IMR-90 (cell line): ENCODE measurements at regions not wholly inside any gene's neighbourhood (a gene's known extent, or its start where the extent isn't known, plus 50 kb on each side); places are given as distances from the start of the nearest gene placed in this dataset.

ENCODE experiments used
- ATAC-seq: fragments of 200-7000 bp; cut with Tn5 transposase; 2 replicates; pipeline ENCODE4 v1.9.1; 2020; ENCODE audit warnings: low read depth, mild to moderate bottlenecking, moderate library complexity
- BruUV-seq: library from RNA; stranded (reverse); fragments of 400-500 nt; replicated peaks from 2 replicates; lab custom pipeline; 2021; lab: Mats Ljungman, UMichigan
- CTCF ChIA-PET: fragments of 300-600 bp; formaldehyde crosslinking; extraction: SDS; loops from one replicate; lab custom pipeline; 2021; ENCODE audit warnings: antibody characterized with exemption; lab: Yijun Ruan, JAX
- POLR2A ChIA-PET: fragments of 300-600 bp; sonication (Branson Sonifier 250); formaldehyde crosslinking; loops from one replicate; lab custom pipeline; 2022; ENCODE audit warnings: antibody characterized with exemption; ENCODE audit not compliant: unreplicated experiment; lab: Charles Lee
- DNase-seq: peaks from one replicate; pipeline ENCODE4 v3.0.0; 2013
- H2AFZ ChIP-seq: replicated peaks from 2 replicates; pipeline ENCODE3; 2013; ENCODE audit warnings: low read length, mild to moderate bottlenecking; ENCODE audit not compliant: poor library complexity
- H2AK5ac ChIP-seq: 2 replicates; pipeline ENCODE4 v1.6.1; 2013; ENCODE audit warnings: low read depth, low read length, inconsistent platforms
- H2AK9ac ChIP-seq: replicated peaks from 2 replicates; pipeline ENCODE3; 2013; ENCODE audit warnings: mild to moderate bottlenecking, low read depth, low read length, moderate library complexity; ENCODE audit not compliant: poor library complexity
- H2BK120ac ChIP-seq: 2 replicates; pipeline ENCODE4 v1.6.1; 2013; ENCODE audit warnings: low read depth, low read length, inconsistent platforms
- H2BK15ac ChIP-seq: 3 replicates; pipeline ENCODE4 v1.6.1; 2013; ENCODE audit warnings: low read depth, low read length, inconsistent platforms
- H2BK20ac ChIP-seq: 2 replicates; pipeline ENCODE4 v1.6.1; 2013; ENCODE audit warnings: low read depth, mild to moderate bottlenecking, inconsistent platforms, low read length, moderate library complexity
- H2BK5ac ChIP-seq: 2 replicates; pipeline ENCODE4 v1.6.1; 2013; ENCODE audit warnings: mild to moderate bottlenecking, low read depth, low read length, inconsistent platforms; ENCODE audit not compliant: poor library complexity, severe bottlenecking
- H3K14ac ChIP-seq: replicated peaks from 2 replicates; pipeline ENCODE4 v1.6.1; 2013; ENCODE audit warnings: low read depth, low read length, inconsistent platforms
- H3K18ac ChIP-seq: 2 replicates; pipeline ENCODE4 v1.6.1; 2013; ENCODE audit warnings: low read depth, low read length, control low read depth
- H3K23ac ChIP-seq: 2 replicates; pipeline ENCODE4 v1.6.1; 2013; ENCODE audit warnings: low read depth, low read length, inconsistent platforms
- H3K27ac ChIP-seq: 2 replicates; pipeline ENCODE4 v1.5.1; 2013; ENCODE audit warnings: mild to moderate bottlenecking, control low read depth, low read length; ENCODE audit not compliant: insufficient read depth
- H3K27me3 ChIP-seq: 2 replicates; pipeline ENCODE4 v1.6.1; 2013; ENCODE audit warnings: low read length; ENCODE audit not compliant: control insufficient read depth, insufficient read depth
- H3K36me3 ChIP-seq: 2 replicates; pipeline ENCODE4 v1.6.1; 2013; ENCODE audit warnings: low read length, mixed read lengths; ENCODE audit not compliant: control insufficient read depth, insufficient read depth
- H3K4ac ChIP-seq: 2 replicates; pipeline ENCODE4 v1.6.1; 2013; ENCODE audit warnings: low read depth, low read length, inconsistent platforms
- H3K4me1 ChIP-seq: 2 replicates; pipeline ENCODE4 v1.6.1; 2013; ENCODE audit warnings: low read length, mixed read lengths; ENCODE audit not compliant: control insufficient read depth, insufficient read depth
- H3K4me2 ChIP-seq: 2 replicates; pipeline ENCODE4 v1.6.1; 2013; ENCODE audit warnings: low read depth, mild to moderate bottlenecking, control low read depth, low read length, moderate library complexity
- H3K4me3 ChIP-seq: 2 replicates; pipeline ENCODE4 v1.5.1; 2013; ENCODE audit warnings: low read depth, mild to moderate bottlenecking, control low read depth, low read length, moderate library complexity; ENCODE audit not compliant: insufficient read depth
- H3K56ac ChIP-seq: 2 replicates; pipeline ENCODE4 v1.6.1; 2013; ENCODE audit warnings: low read length, inconsistent platforms; ENCODE audit not compliant: insufficient read depth; ENCODE audit errors: extremely low read depth
- H3K79me1 ChIP-seq, 2 experiments: 2 replicates each; pipeline ENCODE4 v1.6.1; 2013; ENCODE audit warnings: low read length in 2 of 2, inconsistent platforms in 1 of 2, low read depth in 1 of 2
- H3K9ac ChIP-seq: 2 replicates; pipeline ENCODE4 v1.6.1; 2013; ENCODE audit warnings: low read depth, low read length, control low read depth
- H3K9me1 ChIP-seq: 2 replicates; pipeline ENCODE4 v1.6.1; 2013; ENCODE audit warnings: low read length, inconsistent platforms; ENCODE audit not compliant: insufficient read depth
- H3K9me3 ChIP-seq: 2 replicates; pipeline ENCODE4 v1.6.1; 2013; ENCODE audit warnings: low read length; ENCODE audit not compliant: control insufficient read depth, insufficient read depth
- H4K20me1 ChIP-seq: 2 replicates; pipeline ENCODE4 v1.6.1; 2013; ENCODE audit warnings: low read length, inconsistent platforms; ENCODE audit not compliant: insufficient read depth
- H4K5ac ChIP-seq: 2 replicates; pipeline ENCODE4 v1.6.1; 2013; ENCODE audit warnings: mild to moderate bottlenecking, low read depth, low read length, control low read depth
- H4K8ac ChIP-seq, 2 experiments: 2 replicates each; pipeline ENCODE4 v1.6.1; 2013; ENCODE audit warnings: low read depth in 2 of 2, low read length in 2 of 2, control low read depth in 1 of 2, inconsistent platforms in 1 of 2
- H4K91ac ChIP-seq: 2 replicates; pipeline ENCODE4 v1.6.1; 2013; ENCODE audit warnings: low read depth, low read length, inconsistent platforms; ENCODE audit not compliant: insufficient read depth
- BHLHE40 ChIP-seq: fragments of 150-350 bp; IDR thresholded peaks from 2 replicates; pipeline ENCODE4 v1.6.1; 2016; ENCODE audit warnings: mild to moderate bottlenecking, low read depth, low read length
- CEBPB ChIP-seq: IDR thresholded peaks from 2 replicates; pipeline ENCODE4 v1.6.1; 2012; ENCODE audit warnings: low read depth, low read length, improper control_type of control experiment
- CHD1 ChIP-seq: IDR thresholded peaks from 2 replicates; pipeline ENCODE4 v1.6.1; 2012; ENCODE audit warnings: low read depth, low read length, improper control_type of control experiment
- CTCF ChIP-seq: conservative IDR thresholded peaks from 2 replicates; pipeline ENCODE4 v1.5.1; 2012; ENCODE audit warnings: mild to moderate bottlenecking, low read depth, low read length, improper control_type of control experiment
- ELK1 ChIP-seq: fragments of 150-350 bp; IDR thresholded peaks from 2 replicates; pipeline ENCODE4 v1.6.1; 2016; ENCODE audit warnings: low read depth, mild to moderate bottlenecking, low read length, moderate library complexity, borderline replicate concordance
- FOS ChIP-seq: fragments of 150-350 bp; IDR thresholded peaks from 2 replicates; pipeline ENCODE4 v1.6.1; 2016; ENCODE audit warnings: low read depth, low read length
- MAFK ChIP-seq: IDR thresholded peaks from 2 replicates; pipeline ENCODE4 v1.6.1; 2012; ENCODE audit warnings: low read depth, low read length, improper control_type of control experiment
- MAZ ChIP-seq: IDR thresholded peaks from 2 replicates; pipeline ENCODE4 v1.6.1; 2012; ENCODE audit warnings: low read depth, mild to moderate bottlenecking, low read length, improper control_type of control experiment, moderate library complexity, borderline replicate concordance
- MXI1 ChIP-seq: IDR thresholded peaks from 2 replicates; pipeline ENCODE4 v1.6.1; 2012; ENCODE audit warnings: low read depth, mild to moderate bottlenecking, low read length, moderate library complexity, borderline replicate concordance
- NFE2L2 ChIP-seq: fragments of 150-350 bp; IDR thresholded peaks from 2 replicates; pipeline ENCODE4 v1.6.1; 2016; ENCODE audit warnings: low read depth, mild to moderate bottlenecking, low read length
- POLR2A ChIP-seq: IDR thresholded peaks from 2 replicates; pipeline ENCODE4 v1.6.1; 2012; ENCODE audit warnings: mild to moderate bottlenecking, low read depth, low read length
- RAD21 ChIP-seq: IDR thresholded peaks from 2 replicates; pipeline ENCODE4 v1.6.1; 2012; ENCODE audit warnings: low read length, improper control_type of control experiment
- RCOR1 ChIP-seq: IDR thresholded peaks from 2 replicates; pipeline ENCODE4 v1.6.1; 2012; ENCODE audit warnings: mild to moderate bottlenecking, low read length, improper control_type of control experiment; ENCODE audit not compliant: insufficient replicate concordance
- RFX5 ChIP-seq: IDR thresholded peaks from 2 replicates; pipeline ENCODE4 v1.8.0; 2012; ENCODE audit warnings: low read depth, mild to moderate bottlenecking, low read length, moderate library complexity
- SMC3 ChIP-seq: fragments of 150-350 bp; IDR thresholded peaks from 2 replicates; pipeline ENCODE4 v1.6.1; 2016; ENCODE audit warnings: low read depth, mild to moderate bottlenecking, antibody characterized with exemption, low read length, moderate library complexity
- USF2 ChIP-seq: fragments of 150-350 bp; IDR thresholded peaks from 2 replicates; pipeline ENCODE4 v1.6.1; 2017; ENCODE audit warnings: mild to moderate bottlenecking, antibody characterized with exemption, low read length, low read depth
- WGBS, 2 experiments: methylation state at CpG; one replicate each; pipeline versions ENCODE4 v1.1.5 to v1.1.7; 2013; ENCODE audit warnings: missing lambda C conversion rate in 2 of 2; ENCODE audit not compliant: insufficient read length in 1 of 2; ENCODE audit errors: extremely low coverage in 2 of 2; 5-methylcytosine and 5-hydroxymethylcytosine counted together
- dilution Hi-C: fragments of 300-500 bp; cut with HindIII; formaldehyde crosslinking; loops from one replicate; pipeline ENCODE4 v1.14.3; 2018; ENCODE audit warnings: low sequenced_read_pairs; ENCODE audit not compliant: unreplicated experiment
- in situ Hi-C: fragments of 300-500 bp; cut with MboI; formaldehyde crosslinking; loops from 3 replicates; pipeline ENCODE4 v1.14.3; 2019; ENCODE audit warnings: low sequenced_read_pairs, inconsistent platforms, mixed read lengths
- intact Hi-C: fragments of 100-400 bp; cut with micrococcal nuclease; formaldehyde crosslinking; loops from 2 replicates; pipeline ENCODE4 v1.10.0; 2022

- Histone ChIP-seq H3K18ac (no peak overlapping the region), H4K5ac (no peak overlapping the region), H2AK5ac (no peak overlapping the region), H2BK5ac (no peak overlapping the region), H4K8ac (no peak overlapping the region), H3K36me3 (no peaks in the 10 kb centered on the region), H3K9ac (no peak overlapping the region), H2BK120ac (no peak overlapping the region), H3K9me3 (no peaks in the 10 kb centered on the region), H3K4ac (no peak overlapping the region), H3K4me1 (no peaks in the 10 kb centered on the region), H4K20me1 (no peaks in the 10 kb centered on the region), H3K56ac (no peak overlapping the region), H3K27ac (no peak overlapping the region), H2AK9ac (peak overlapping the region; percentile 28), H3K79me1 (no peaks in the 10 kb centered on the region), H3K14ac (no peak overlapping the region), H2BK20ac (no peak overlapping the region), H3K9me1 (no peaks in the 10 kb centered on the region), H2BK15ac (no peak overlapping the region), H4K91ac (no peak overlapping the region), H2AFZ (no peak overlapping the region), H3K4me3 (no peak overlapping the region), H3K27me3 (peaks cover 3% of the 10 kb centered on the region; the same call in 1 of the 2 replicates), H3K23ac (no peak overlapping the region), H3K4me2 (no peak overlapping the region)
- TF ChIP-seq POLR2A, result no peak
- no peak for TF ChIP-seq CHD1
- no peak for TF ChIP-seq RAD21
- no peak for TF ChIP-seq CEBPB
- TF ChIP-seq ELK1, result no peak
- no peak for TF ChIP-seq NFE2L2
- no peak for TF ChIP-seq MXI1
- TF ChIP-seq RFX5, result no peak
- TF ChIP-seq RCOR1, result no peak
- no peak for TF ChIP-seq FOS
- no peak for TF ChIP-seq SMC3
- TF ChIP-seq MAFK, result no peak
- TF ChIP-seq MAZ, result no peak
- no peak for TF ChIP-seq BHLHE40
- no peak for TF ChIP-seq USF2
- no peak for TF ChIP-seq CTCF
- dilution Hi-C loops, result no loop called here
- BruUV-seq, result no TSS peak
- ChIA-PET CTCF (no interaction called here), POLR2A (no interaction called here)
- DNase-seq (no peak), ATAC-seq (no peak)
- 40% methylated on average over 2 of the region's 10 CpGs; no CpG with 5 or more reads in 1 of the 2 experiments for WGBS, 2 experiments
- in situ Hi-C loops, result loop anchor here (25.0 kb wide), 2 partner anchors 1015 to 1140 kb away; no protein-coding TSS in a partner anchor
- intact Hi-C loops, result no loop called here
Observed at GRCh38 chr5:174301848-174302625, 256.5 kb downstream of the NSG2 start.
